OCI-LY7 (cell line): ENCODE measurements at regions not wholly inside any gene's neighbourhood (a gene's known extent, or its start where the extent isn't known, plus 50 kb on each side); places are given as distances from the start of the nearest gene placed in this dataset.

Experiments used
- BruUV-seq: library from RNA; stranded (reverse); fragments of 400-500 nt; replicated peaks from 2 replicates; lab custom pipeline; 2021; lab: Mats Ljungman, UMichigan
- CTCF ChIA-PET: fragments of 300-600 bp; sonication (Branson Sonifier 250); formaldehyde crosslinking; loops from one replicate; lab custom pipeline; 2022; ENCODE audit warnings: antibody characterized with exemption; ENCODE audit not compliant: unreplicated experiment; lab: Charles Lee
- POLR2A ChIA-PET: fragments of 300-600 bp; sonication (Branson Sonifier 250); formaldehyde crosslinking; loops from one replicate; lab custom pipeline; 2022; ENCODE audit warnings: antibody characterized with exemption; lab: Charles Lee
- DNase-seq: peaks from one replicate; pipeline ENCODE4 v3.0.0-alpha.2; 2015; ENCODE audit warnings: low spot score
- H2AFZ ChIP-seq: fragments of 200-600 bp; sonication (generic), shearing (Covaris generic); 2 replicates; pipeline ENCODE4 v1.6.1; 2014; ENCODE audit warnings: mild to moderate bottlenecking, antibody characterized with exemption, low read length, moderate library complexity
- H3K27ac ChIP-seq: fragments of 200-600 bp; sonication (generic); 2 replicates; pipeline ENCODE4 v1.5.1; 2014; ENCODE audit warnings: mixed run types, low read depth, mild to moderate bottlenecking, moderate library complexity, low read length, inconsistent platforms; ENCODE audit not compliant: poor library complexity, severe bottlenecking
- H3K36me3 ChIP-seq: fragments of 200-600 bp; sonication (generic); 2 replicates; pipeline ENCODE4 v1.6.1; 2014; ENCODE audit warnings: mild to moderate bottlenecking, antibody characterized with exemption, low read length, moderate library complexity, mixed read lengths; ENCODE audit not compliant: insufficient read depth
- H3K4me1 ChIP-seq: fragments of 200-600 bp; sonication (generic); 2 replicates; pipeline ENCODE4 v1.5.1; 2014; ENCODE audit warnings: mild to moderate bottlenecking, low read length; ENCODE audit not compliant: insufficient read depth, poor library complexity, severe bottlenecking
- H3K4me2 ChIP-seq: fragments of 200-600 bp; sonication (generic); 2 replicates; pipeline ENCODE4 v1.6.1; 2014; ENCODE audit warnings: mild to moderate bottlenecking, low read length
- H3K4me3 ChIP-seq: fragments of 200-600 bp; sonication (generic); 2 replicates; pipeline ENCODE4 v1.5.1; 2014; ENCODE audit warnings: mild to moderate bottlenecking, low read depth, low read length; ENCODE audit not compliant: poor library complexity, severe bottlenecking
- H3K79me2 ChIP-seq: fragments of 200-600 bp; sonication (generic); 2 replicates; pipeline ENCODE4 v1.6.1; 2016; ENCODE audit warnings: low read depth, mild to moderate bottlenecking, low read length, moderate library complexity, mixed read lengths; ENCODE audit not compliant: insufficient read depth
- H3K9me2 ChIP-seq: fragments of 200-600 bp; sonication (generic); 2 replicates; pipeline ENCODE4 v1.6.1; 2016; ENCODE audit warnings: mild to moderate bottlenecking, low read length, mixed read lengths; ENCODE audit not compliant: insufficient read depth
- H3K9me3 ChIP-seq: fragments of 200-600 bp; sonication (generic); 2 replicates; pipeline ENCODE4 v1.6.1; 2014; ENCODE audit warnings: mild to moderate bottlenecking, mixed run types, low read length, mixed read lengths
- H4K20me1 ChIP-seq: fragments of 200-600 bp; sonication (generic); 2 replicates; pipeline ENCODE4 v1.6.1; 2014; ENCODE audit warnings: mild to moderate bottlenecking, antibody characterized with exemption, low read length, moderate library complexity, mixed read lengths; ENCODE audit not compliant: insufficient read depth
- CTCF ChIP-seq: fragments of 200-600 bp; sonication (generic); conservative IDR thresholded peaks from 2 replicates; pipeline ENCODE4 v1.5.1; 2014; ENCODE audit warnings: mild to moderate bottlenecking, antibody characterized with exemption, low read length, moderate library complexity, mixed read lengths
- EZH2phosphoT487 ChIP-seq: fragments of 200-600 bp; sonication (generic); IDR thresholded peaks from 2 replicates; pipeline ENCODE4 v1.6.1; 2018; ENCODE audit warnings: low read depth, borderline replicate concordance, mild to moderate bottlenecking, mixed run types, antibody characterized with exemption, low read length, moderate library complexity, mixed read lengths
- intact Hi-C: fragments of 100-400 bp; cut with micrococcal nuclease; formaldehyde crosslinking; loops from one replicate; pipeline ENCODE4 v1.10.0; 2022; ENCODE audit not compliant: unreplicated experiment

GRCh38 chr18:2254977-2255376 is 316.3 kb downstream of the METTL4 start:
- no peak for DNase-seq
- ChIA-PET POLR2A (interaction anchor here (0.6 kb wide), 1 partner anchor 725 kb away, joined by 3 read pairs; no protein-coding TSS in a partner anchor), CTCF (no interaction called here)
- Histone ChIP-seq H2AFZ (no peak overlapping the region), H3K9me2 (no peaks in the 10 kb centered on the region), H3K27ac (no peak overlapping the region), H3K79me2 (no peaks in the 10 kb centered on the region), H3K4me2 (no peak overlapping the region), H4K20me1 (no peaks in the 10 kb centered on the region), H3K4me3 (no peak overlapping the region), H3K9me3 (no peaks in the 10 kb centered on the region), H3K4me1 (no peaks in the 10 kb centered on the region), H3K36me3 (no peaks in the 10 kb centered on the region)
- intact Hi-C loops = no loop called here
- BruUV-seq = no TSS peak
- TF ChIP-seq EZH2phosphoT487 (no peak), CTCF (no peak)

- Histone ChIP-seq H4K20me1 (no peaks in the 10 kb centered on the region), H3K27ac (no peak overlapping the region), H2AFZ (no peak overlapping the region), H3K4me2 (no peak overlapping the region), H3K79me2 (no peaks in the 10 kb centered on the region), H3K36me3 (no peaks in the 10 kb centered on the region), H3K4me1 (no peaks in the 10 kb centered on the region), H3K4me3 (no peak overlapping the region), H3K9me2 (no peaks in the 10 kb centered on the region), H3K9me3 (no peaks in the 10 kb centered on the region)
- ChIA-PET CTCF (no interaction called here), POLR2A (no interaction called here)
- no peak for DNase-seq
- TF ChIP-seq CTCF = no peak
- no peak for TF ChIP-seq EZH2phosphoT487
- intact Hi-C loops = no loop called here
- no TSS peak for BruUV-seq
Measured at GRCh38 chr18:2256577-2256976, 314.7 kb downstream of the METTL4 start.

GRCh38 chr18:2258954-2259353 is 312.4 kb downstream of the METTL4 start:
- Histone ChIP-seq H3K4me3 (no peak overlapping the region), H4K20me1 (no peaks in the 10 kb centered on the region), H3K9me2 (no peaks in the 10 kb centered on the region), H3K79me2 (no peaks in the 10 kb centered on the region), H3K4me2 (no peak overlapping the region), H3K9me3 (no peaks in the 10 kb centered on the region), H2AFZ (no peak overlapping the region), H3K36me3 (no peaks in the 10 kb centered on the region), H3K27ac (no peak overlapping the region), H3K4me1 (no peaks in the 10 kb centered on the region)
- intact Hi-C loops = no loop called here
- CTCF ChIA-PET = no interaction called here
- POLR2A ChIA-PET = interaction anchor here (0.6 kb wide), 1 partner anchor 13 kb away, joined by 3 read pairs; no protein-coding TSS in a partner anchor
- DNase-seq = no peak
- TF ChIP-seq EZH2phosphoT487 = no peak
- no peak for TF ChIP-seq CTCF
- no TSS peak for BruUV-seq
